ENCODE measurements at regions not wholly inside any gene's neighbourhood (a gene's known extent, or its start where the extent isn't known, plus 50 kb on each side); places are given as distances from the start of the nearest gene placed in this dataset.
"Not testable (repeated sequence)": the region's sequence is repeated elsewhere in the genome, so short reads cannot be mapped to it uniquely, and the experiment has no call there.

- no peak for DNase-seq (ENCODE audit: low read depth)
Observed at GRCh38 chr13:80550971-80551441, 210.1 kb upstream of the SPRY2 start.

GRCh38 chr13:80548915-80549314 lies 208.0 kb upstream of the SPRY2 start:
- no peak for DNase-seq (ENCODE audit: low read depth)

DNA sequence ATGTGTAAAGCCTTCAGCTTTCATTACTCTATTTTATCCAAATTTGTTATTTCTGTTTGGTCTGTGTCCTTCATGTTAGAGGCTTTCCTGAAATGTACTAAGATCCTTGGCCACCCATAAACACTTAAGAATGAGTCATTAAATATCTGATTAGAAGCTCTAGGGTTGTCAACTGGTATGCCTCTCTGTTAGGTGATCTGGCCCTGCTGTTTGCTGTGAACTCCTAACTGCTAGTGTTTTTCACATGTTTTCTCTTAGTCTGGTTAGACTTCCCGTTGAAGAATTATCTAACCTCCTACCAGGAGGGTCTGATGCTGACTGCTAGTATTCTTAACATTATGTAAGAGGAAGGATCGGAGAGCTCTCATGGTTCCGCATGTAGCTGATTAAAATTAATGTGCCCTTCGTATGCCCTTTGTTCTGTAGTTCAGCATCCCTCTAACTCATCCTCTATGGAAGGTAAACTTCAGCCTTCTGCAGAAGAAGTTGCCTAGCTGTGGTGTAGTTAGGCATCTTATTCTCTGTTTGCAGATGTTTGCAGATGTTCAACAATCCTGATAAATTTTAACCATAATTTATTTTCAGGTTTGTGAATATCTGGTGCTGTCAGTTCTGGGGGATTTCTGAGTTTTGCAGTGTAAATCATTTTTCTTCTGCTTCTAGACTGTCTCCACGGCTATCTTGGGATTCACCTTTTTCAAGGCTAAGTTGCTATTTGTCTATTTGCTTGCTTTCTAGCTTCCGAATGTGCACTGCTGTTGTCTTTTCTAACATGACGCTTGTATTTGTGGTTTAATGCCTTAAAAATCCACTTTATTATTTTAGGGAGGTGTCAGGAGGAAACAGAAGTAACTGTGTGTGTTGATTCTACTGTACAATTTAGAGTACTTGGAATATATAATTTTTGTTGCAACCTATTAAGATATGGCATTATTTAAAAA lies 207.2 kb upstream of the SPRY2 start:
- DNase-seq (ENCODE audit: low read depth), result no peak

DNA sequence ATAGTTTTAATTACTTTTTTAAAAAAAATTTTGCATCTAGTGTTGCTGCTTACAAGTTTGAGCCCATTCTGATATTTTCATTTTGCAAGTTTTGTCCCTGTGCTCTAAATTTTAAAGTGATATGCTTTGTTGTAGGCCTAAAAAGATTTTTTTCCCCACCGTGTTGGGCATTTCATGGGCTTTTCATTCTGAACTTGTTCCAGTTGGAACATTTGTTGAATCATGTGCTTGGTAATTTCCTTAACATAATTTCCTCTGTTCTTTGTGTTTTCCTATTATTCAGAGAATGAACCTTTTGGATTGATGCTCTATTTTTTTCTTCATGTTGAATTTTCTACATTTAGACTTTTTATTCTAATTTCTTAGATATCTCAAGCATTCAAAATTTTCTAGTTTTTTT lies 206.4 kb upstream of the SPRY2 start:
- DNase-seq (ENCODE audit: low read depth), result no peak

GRCh38 chr13:80533175-80533574 lies 192.2 kb upstream of the SPRY2 start:
- DNase-seq (ENCODE audit: low read depth), result no peak

DNA sequence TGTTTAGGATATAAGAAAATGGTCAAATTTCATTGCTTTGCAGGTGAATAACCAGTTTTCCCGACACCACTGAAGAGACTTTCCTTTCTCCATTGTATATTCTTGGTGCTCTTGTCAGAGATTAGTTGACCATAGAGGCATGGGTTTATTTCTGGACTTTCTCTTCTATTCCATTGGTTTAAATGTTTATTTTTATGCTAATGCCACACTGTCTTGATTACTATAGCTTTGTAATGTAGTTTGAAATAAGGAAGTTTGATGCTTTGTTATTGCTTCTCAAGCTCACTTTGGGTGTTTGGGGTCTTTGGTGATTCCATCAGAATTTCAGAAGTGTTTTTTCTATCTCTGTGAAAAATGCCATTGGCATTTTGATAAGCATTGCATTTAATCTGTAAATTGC lies 190.0 kb upstream of the SPRY2 start:
- DNase-seq (ENCODE audit: low read depth), result no peak

- DNase-seq (ENCODE audit: low read depth), result no peak
Observed at GRCh38 chr13:80530191-80530590, 189.3 kb upstream of the SPRY2 start.

DNA sequence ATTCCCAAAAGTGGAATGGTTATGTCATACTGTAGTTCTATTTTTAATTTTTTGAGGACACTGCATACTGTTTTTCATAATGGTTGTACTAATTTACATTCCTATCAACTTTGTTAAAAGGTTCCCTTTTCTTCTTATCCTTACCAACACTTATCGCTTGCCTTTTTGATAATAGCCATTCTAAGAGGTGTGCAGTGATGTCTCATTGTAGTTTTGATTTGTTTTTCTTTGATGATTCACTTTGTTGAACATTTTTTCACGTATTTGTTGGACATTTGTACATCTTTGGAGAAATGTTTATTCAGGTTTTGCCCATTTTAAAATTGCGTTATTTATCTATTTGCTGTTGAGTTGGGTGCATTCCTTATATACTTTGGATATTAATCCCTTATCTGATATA lies 188.8 kb upstream of the SPRY2 start:
- no peak for DNase-seq (ENCODE audit: low read depth)

DNA sequence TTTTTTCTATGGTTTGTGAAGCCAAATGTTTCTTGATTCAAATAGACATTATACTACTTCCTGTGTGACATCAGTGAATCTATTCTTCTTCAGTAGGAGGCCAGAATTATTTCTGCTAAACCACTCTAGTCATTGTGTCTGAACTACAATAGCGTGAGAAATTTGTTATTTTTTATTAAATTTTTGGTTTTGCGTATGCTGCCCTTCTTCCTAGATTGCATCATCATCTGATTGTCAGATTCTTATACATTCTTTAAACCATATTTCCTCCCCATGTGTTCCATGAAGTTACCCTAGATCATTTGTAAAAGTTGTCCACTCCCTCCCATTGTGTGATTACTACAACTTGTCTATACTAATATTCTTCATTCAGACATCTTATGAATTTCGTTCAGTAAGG lies 187.8 kb upstream of the SPRY2 start:
- no peak for DNase-seq (ENCODE audit: low read depth)

GRCh38 chr13:80527400-80527799 lies 186.5 kb upstream of the SPRY2 start:
- no peak for DNase-seq (ENCODE audit: low read depth)

DNA sequence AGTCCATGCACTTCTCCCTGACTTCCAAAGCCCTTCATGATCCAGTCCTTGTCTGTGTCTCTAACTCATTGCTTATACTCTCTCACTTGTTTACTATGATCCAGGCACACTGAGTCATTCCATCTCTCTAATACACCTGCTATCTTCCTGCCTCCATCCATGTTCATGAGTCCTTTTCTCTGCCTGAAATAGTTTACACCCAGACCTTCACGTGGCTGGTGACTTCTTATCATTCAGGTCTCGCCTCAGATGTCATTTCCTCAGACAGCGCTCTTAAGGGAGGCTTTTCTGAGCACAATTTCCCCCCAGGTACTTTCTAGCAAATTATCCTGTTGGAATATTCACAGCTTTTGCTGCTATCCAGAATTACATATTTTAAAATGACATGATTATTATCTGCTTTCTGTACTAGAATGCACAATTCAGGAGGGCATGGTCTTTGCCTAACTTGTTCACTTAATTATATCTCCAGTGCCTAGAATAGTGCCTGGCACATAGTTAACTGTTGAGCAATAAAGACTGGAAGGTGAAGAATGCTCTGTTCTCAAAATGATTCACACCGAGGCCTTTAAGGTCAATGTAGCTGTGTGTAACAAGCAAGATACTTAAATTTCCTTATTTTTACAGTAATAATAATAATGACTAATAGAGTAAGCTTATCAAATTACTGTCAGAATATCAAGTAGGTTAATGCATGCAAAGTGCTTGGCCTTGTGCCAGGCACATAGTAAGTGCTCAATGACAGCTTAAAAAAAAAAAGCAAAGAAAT lies 183.7 kb upstream of the SPRY2 start:
- DNase-seq (ENCODE audit: low read depth), result no peak

GRCh38 chr13:80523134-80523533 lies 182.2 kb upstream of the SPRY2 start:
- DNase-seq (ENCODE audit: low read depth), result no peak

DNA sequence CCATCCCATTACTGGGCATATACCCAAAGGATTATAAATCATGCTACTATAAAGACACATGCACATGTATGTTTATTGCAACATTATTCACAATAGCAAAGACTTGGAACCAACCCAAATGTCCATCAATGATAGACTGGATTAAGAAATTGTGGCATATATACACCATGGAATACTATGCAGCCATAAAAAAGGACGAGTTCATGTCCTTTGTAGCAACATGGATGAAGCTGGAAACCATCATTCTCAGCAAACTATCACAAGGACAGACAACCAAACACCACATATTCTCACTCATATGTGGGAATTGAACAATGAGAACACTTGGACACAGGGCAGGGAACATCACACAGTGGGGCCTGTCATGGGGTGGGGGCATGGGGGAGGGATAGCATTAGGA lies 181.5 kb upstream of the SPRY2 start:
- DNase-seq (ENCODE audit: low read depth), result not testable (repeated sequence)

DNA sequence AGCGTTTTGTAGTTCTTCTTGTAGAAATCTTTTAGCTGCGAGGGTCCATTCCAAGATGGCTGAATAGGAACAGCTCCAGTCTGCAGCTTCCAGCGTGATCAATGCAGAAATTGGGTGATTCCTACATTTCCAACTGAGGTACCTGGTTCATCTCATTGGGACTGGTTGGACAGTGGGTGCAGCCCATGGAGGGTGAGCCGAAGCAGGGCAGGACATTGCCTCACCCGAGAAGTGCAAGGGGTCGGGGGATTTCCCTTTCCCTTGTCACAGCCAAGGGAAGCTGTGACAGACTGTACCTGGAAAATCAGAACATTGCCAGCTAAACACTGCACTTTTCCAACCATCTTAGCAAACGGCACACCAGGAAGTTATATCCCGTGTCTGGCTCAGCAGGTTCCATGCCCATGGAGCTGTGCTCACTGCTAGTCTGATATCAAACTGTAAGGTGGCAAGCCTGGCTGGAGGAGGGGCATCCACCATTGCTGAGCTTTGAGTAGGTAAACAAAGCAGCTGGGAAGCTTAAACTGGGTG lies 176.0 kb upstream of the SPRY2 start:
- DNase-seq (ENCODE audit: low read depth), result no peak

DNA sequence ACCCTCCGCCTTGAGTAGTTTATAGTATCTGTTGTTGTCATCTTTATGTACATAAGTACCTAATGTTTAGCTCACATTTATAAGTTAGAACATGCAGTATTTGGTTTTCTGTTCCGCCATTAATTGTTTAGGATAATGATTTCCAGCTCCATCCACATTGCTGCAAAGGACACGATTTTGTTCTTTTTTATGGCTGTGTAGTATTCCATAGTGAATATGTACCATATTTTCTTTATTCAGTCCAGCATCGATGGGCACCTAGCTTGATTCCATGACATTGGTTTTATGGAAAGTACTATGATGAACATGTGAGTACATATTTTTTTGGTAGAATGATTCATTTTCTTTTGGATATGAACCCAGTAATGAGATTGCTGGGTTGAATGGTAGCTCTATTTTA lies 174.4 kb upstream of the SPRY2 start:
- DNase-seq (ENCODE audit: low read depth), result no peak

GRCh38 chr13:80513196-80513595 lies 172.3 kb upstream of the SPRY2 start:
- DNase-seq (ENCODE audit: low read depth), result no peak

DNA sequence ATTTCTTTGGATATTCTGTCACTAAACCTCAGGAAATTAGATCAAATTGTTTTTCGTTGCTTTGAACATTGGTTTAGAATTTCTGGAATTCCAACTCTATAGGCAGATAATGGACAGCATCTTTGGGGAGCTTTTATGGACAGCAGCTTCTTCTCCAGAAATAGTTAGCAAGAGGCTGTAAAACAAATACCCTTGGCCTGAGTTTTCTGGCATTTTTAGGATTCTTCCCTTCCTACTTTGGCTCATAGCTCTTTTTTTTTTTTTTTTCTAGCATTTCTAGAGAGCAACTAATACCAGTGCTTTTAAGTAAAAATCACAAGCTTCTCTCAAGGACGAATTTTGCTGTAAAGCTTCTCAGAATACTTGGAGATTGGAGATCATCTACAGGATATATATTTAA lies 169.8 kb upstream of the SPRY2 start:
- no peak for DNase-seq (ENCODE audit: low read depth)

- no peak for DNase-seq (ENCODE audit: low read depth)
Observed at GRCh38 chr13:80509264-80509663, 168.3 kb upstream of the SPRY2 start.

DNA sequence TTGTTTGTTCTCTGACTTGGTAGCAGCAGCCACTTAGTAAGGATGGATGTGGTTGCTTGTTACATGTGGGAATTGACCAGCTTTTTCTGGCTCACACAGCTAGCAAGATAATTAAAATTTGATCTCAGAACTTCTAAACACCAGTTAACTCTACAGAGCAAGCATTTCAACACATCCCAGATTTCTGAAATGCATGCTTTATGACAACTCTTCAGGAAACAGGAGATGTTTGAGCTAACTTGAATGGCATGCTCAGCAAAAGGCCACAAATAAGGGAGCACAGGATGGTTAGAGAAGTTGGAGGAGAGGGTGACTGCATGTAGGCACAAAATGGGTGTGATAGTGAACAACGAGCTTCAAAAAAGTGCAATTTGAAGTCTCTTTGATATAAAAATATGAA lies 167.1 kb upstream of the SPRY2 start:
- DNase-seq (ENCODE audit: low read depth), result no peak

- no peak for DNase-seq (ENCODE audit: low read depth)
Observed at GRCh38 chr13:80504453-80504852, 163.5 kb upstream of the SPRY2 start.

DNA sequence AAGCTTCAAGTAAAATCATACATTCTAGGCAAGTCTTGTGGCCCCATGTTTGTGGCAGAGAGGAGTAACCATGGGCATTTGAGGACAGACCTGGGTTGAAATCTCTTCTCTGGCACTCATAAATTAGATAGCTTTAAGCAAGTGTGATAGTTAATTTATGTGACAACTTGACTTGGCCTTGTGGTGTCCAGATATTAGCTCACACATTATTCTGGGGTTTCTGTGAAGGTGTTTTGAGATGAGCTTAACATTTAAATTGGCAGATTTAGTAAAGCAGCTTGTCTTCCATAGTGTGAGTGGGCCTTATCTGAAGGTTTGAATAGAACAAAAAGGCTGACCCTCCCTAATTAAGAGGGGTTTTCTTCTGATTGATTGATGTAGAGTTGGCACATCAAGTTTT lies 161.4 kb upstream of the SPRY2 start:
- no peak for DNase-seq (ENCODE audit: low read depth)

GRCh38 chr13:80501556-80501955 lies 160.6 kb upstream of the SPRY2 start:
- no peak for DNase-seq (ENCODE audit: low read depth)

Data from activated gamma-delta T cell treated with anti-CD3 and anti-CD28 coated beads, Interleukin-2, amount 50 U/mL, for 16 hours (primary cell).